A172 (cell line): ENCODE measurements at regions not wholly inside any gene's neighbourhood (a gene's known extent, or its start where the extent isn't known, plus 50 kb on each side); places are given as distances from the start of the nearest gene placed in this dataset.

Experiments used
- DNase-seq: peaks from one replicate; pipeline ENCODE4 v3.0.0-alpha.2; 2015; ENCODE audit warnings: low spot score

DNA sequence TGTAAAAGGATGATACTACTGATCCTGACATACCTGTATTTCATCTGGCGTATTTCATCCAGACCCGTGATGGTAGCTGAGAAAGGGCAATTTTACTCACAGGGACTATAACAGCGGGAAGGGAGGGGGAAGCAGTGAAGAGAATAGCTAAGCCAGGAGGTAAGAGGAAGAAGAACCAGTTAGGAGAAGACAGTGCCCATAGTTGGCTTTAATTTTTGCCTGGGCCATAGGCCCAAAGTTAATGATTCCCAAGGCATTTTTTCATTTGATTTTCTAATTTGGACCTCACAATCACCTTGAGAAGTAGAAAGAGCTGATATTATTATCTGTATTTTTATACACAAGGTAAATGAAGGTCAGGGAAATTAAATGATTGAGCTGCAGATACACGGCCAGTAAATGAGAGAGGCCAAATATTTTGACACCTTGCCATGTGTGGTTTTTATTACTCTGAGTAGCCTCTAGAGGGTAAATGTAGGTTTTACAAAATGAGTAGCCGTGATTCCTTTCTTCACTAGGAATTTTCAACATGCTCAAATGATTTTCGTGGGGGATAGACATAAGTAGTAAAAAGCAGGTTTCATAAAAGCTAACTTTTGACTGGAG lies 382.2 kb downstream of the FUT8 start:
- DNase-seq, result peak; percentile 1

- DNase-seq, result no peak
These were observed 385.7 kb downstream of the FUT8 start for GRCh38 chr14:65798216-65798615.

GRCh38 chr14:65800694-65801093 lies 388.2 kb downstream of the FUT8 start:
- no peak for DNase-seq

DNA sequence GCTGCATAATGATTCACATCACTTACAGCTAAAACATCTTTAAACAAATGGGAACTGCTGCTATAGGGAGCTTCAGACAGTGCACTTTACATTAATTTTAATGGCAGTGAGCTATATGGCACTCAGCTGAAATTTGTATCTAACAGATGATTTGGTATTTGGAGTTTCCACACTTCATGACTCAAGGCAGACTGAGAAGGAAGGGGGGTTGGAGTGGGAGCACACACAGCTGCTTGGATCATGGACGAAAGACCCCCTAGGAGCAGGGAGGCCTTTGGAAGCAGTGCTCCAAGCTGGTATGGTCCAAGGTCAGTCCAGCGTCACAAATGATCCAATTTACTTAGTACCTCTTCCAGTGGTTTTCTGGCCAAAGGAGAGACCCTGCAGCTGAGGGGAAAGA lies 389.7 kb downstream of the FUT8 start:
- DNase-seq, result no peak

- DNase-seq, result no peak
These were observed 391.4 kb downstream of the FUT8 start for GRCh38 chr14:65803885-65804284.

DNA sequence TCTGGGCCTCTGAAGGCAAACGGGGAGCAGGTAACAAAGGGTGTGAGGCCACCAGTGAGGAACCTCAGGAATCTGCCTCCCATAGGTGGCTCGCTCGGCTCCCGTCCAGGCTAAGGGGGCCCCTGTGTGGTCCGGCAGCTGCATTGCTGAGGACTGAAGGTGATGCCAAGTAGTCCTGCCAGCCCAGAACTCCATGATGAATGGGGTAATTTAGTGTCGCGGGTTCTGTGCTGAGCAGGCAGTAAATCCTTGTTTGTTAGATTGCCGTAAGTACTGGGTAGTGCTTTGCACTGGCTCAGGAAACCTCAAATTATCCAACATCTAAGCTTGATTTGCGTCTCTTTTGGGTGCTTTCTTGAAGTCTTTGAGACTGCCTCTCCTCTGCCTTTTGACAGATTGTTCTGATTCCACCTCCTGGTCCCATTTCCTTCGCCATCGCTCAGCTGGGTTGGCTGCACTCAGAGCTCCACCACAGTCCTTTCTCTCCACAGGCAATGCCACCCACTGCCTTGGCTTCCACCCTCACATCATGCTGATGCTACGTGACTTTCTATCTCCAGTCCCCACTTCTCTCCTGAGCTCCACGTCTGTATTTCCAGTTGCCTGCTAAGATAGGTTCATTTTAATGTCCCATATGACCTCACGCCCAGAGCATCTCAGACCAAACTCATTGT lies 392.0 kb downstream of the FUT8 start:
- DNase-seq, result no peak

DNA sequence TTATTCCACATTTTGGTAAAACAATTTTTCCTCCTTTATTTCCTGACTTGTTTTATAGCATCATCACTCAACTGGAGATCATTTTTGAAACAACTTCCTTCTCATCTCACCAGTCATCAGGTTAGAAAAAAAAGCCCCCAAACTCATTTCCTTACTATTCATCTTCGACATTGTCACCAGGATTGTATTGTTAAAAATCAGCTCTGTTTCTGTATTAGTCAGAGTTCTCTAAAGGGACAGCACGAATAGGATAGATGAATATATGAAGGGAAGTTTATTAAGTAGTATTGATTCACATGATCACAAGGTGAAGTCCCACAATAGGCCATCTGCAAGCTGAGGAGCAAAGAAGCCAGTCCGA lies 392.6 kb downstream of the FUT8 start:
- no peak for DNase-seq

- DNase-seq, result no peak
These were observed 395.9 kb downstream of the FUT8 start for GRCh38 chr14:65808390-65808789.

- DNase-seq, result no peak
These were observed 397.8 kb downstream of the FUT8 start for GRCh38 chr14:65810322-65810721.

DNA sequence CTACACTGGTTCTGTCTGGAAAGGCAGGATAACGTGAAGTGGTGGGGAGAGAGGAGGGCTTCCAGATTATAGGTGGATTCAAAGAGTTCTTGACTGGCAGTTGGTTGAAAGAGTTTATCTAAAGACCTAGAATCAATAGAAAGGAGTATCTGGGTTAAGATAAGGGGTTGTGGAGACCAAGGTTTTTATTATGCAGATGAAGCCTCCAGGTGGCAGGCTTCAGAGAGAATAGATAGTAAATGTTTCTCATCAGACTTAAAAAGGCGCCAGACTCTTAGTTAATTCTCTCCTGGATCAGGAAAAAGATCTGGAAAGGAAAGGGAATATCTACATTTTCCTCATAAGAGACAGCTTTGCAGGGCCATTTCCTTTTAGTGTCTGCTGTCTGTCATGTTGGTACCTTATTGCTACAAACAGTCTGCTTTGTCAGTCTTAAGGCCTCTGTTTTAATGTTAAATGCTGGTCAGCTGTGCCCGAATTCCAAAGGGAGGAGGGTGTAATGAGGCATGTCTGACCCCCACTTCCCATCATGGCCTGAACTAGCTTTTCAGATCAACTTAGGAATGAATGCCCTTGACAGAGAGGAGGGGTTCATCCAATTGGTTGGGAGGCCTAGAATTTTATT lies 401.3 kb downstream of the FUT8 start:
- no peak for DNase-seq

DNA sequence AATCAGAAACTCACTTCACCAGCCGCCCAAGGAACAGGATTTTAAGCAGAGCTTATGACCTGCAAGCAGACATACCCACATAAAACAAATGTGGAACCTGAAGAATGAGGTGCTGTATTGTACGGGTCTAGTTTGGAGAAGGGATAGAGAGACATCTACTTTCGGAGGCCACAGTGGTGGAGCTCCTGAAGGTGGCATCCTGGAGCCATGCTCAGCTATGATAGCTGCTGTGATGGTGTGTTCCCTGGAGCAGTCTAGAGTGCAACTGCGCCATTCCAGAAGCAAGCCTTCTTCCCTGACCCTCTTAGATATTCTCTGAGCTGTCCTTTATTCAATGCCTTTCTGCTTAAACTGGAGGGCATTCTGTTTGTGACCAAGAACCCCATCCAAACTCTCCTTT lies 402.6 kb downstream of the FUT8 start:
- DNase-seq, result no peak

GRCh38 chr14:65817011-65817410 lies 404.5 kb downstream of the FUT8 start:
- DNase-seq, result no peak

DNA sequence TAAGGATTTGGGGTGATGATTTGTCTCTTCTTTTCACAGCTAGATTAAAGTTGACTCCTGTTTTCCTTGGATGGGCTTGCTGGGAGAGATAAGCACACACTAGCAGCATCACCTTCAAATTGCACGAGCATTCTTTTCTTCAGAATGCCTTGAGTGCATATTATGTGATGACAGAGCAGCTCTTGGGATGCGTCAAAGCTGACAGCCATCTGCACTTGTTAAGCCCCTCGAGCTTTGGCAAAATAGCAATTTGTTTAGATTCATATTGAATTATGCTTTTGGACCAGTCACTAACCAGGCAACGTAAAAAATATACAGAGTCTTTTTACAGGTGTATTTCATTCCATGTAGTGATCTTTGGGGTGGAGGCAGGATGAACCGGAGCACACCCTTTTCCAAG lies 407.0 kb downstream of the FUT8 start:
- no peak for DNase-seq

DNA sequence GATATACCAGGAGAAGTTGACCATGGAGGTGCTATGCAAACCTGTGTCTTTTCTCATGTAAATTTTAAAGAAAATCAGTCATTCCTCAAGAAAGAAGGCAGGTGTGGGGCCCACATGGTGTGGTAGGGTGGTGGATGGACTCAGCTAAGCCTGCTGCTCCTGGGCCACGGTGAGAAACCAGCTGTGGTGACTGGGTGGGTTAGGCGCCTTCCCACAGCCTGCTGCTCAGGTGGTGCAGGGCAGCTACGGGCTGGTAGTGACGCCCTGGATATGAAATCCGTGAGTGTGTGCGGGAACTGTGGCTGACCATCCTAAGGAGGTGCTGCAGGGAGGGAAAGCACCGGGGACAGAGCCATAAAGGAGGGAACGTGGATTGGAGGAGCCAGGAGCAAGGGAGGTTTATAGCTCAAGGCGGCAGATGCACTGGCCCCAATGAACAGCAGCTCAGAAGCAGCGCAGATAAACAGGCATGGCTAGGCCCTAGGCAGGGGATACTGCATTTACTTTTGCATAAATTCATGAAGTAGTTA lies 408.8 kb downstream of the FUT8 start:
- no peak for DNase-seq

DNA sequence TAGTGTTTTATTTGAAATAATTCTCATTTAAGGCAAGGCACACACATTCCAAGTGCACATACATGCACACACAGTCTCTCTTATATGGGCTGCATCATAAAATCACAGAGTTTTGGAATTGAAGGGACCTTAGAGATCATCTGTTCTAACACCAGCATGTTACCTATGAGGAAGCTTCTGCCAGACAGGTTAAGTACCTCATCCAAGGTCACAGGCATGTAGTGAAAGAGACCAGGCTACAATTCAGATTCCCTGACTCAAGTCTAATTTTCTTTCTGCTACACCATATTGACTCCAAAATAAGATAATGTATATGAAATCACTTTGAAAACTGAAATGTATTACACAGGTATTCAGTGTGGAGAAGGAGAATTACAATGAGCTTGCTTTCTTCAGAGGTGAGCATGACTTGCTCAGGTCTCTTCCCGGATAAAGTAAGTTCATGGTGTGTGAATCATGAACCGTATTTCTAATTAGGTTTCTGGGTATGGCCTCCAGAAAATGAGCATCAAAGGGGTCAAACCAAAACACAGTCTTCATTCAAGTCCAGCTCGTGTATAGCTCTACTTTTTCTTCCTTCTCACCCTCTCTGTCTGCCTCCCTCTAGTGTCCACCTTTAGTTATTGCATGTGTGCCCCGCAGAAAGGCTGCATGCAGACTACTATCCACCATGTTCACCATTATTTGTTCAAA lies 411.9 kb downstream of the FUT8 start:
- DNase-seq, result peak; percentile 31

- no peak for DNase-seq
These were observed 412.4 kb downstream of the FUT8 start for GRCh38 chr14:65824978-65825299.

GRCh38 chr14:65826946-65827345 lies 414.4 kb downstream of the FUT8 start:
- no peak for DNase-seq

GRCh38 chr14:65827520-65827919 lies 415.0 kb downstream of the FUT8 start:
- DNase-seq, result no peak

GRCh38 chr14:65828396-65828795 lies 415.9 kb downstream of the FUT8 start:
- DNase-seq, result no peak

GRCh38 chr14:65832431-65833266 lies 420.1 kb downstream of the FUT8 start:
- DNase-seq, result peak; percentile 10

GRCh38 chr14:65833267-65833880 lies 420.8 kb downstream of the FUT8 start:
- no peak for DNase-seq
